Osteocyte (in vitro differentiated cells): ENCODE measurements at regions not wholly inside any gene's neighbourhood (a gene's known extent, or its start where the extent isn't known, plus 50 kb on each side); places are given as distances from the start of the nearest gene placed in this dataset.

Source experiments
- DNase-seq: peaks from one replicate; pipeline ENCODE4 v3.0.0; 2021; ENCODE audit warnings: mixed read lengths; ENCODE audit not compliant: unreplicated experiment; ENCODE audit errors: extremely low spot score
- H3K27ac Mint-ChIP-seq: one replicate; pipeline ENCODE4 v1.8.0; 2021; ENCODE audit warnings: mild to moderate bottlenecking, mixed read lengths; ENCODE audit not compliant: unreplicated experiment
- H3K27me3 Mint-ChIP-seq: one replicate; pipeline ENCODE4 v1.8.0; 2021; ENCODE audit warnings: mixed read lengths; ENCODE audit not compliant: unreplicated experiment
- H3K36me3 Mint-ChIP-seq: one replicate; pipeline ENCODE4 v1.8.0; 2021; ENCODE audit warnings: mixed read lengths; ENCODE audit not compliant: unreplicated experiment
- H3K4me1 Mint-ChIP-seq: one replicate; pipeline ENCODE4 v1.8.0; 2021; ENCODE audit warnings: mixed read lengths; ENCODE audit not compliant: unreplicated experiment
- H3K4me3 Mint-ChIP-seq: one replicate; pipeline ENCODE4 v1.8.0; 2021; ENCODE audit warnings: mild to moderate bottlenecking, moderate library complexity, mixed read lengths; ENCODE audit not compliant: unreplicated experiment
- H3K9me3 Mint-ChIP-seq: one replicate; pipeline ENCODE4 v1.8.0; 2021; ENCODE audit warnings: mixed read lengths; ENCODE audit not compliant: unreplicated experiment
- CTCF ChIP-seq: fragments of 200-600 bp; sonication (generic); IDR thresholded peaks from 2 replicates; pipeline ENCODE4 v1.5.0; 2021; ENCODE audit warnings: antibody characterized with exemption, mild to moderate bottlenecking, moderate library complexity

GRCh38 chrX:112901869-112902725 lies 61.5 kb upstream of the AMOT start:
- H3K4me3 Mint-ChIP-seq = no peak overlapping the region
- no peaks in the 10 kb centered on the region for H3K27me3 Mint-ChIP-seq
- no peak for TF ChIP-seq CTCF
- no peaks in the 10 kb centered on the region for H3K36me3 Mint-ChIP-seq
- DNase-seq = no peak
- H3K4me1 Mint-ChIP-seq = no peaks in the 10 kb centered on the region
- H3K27ac Mint-ChIP-seq = no peak overlapping the region
- H3K9me3 Mint-ChIP-seq = no peaks in the 10 kb centered on the region

- no peak overlapping the region for H3K4me3 Mint-ChIP-seq
- no peaks in the 10 kb centered on the region for H3K9me3 Mint-ChIP-seq
- no peaks in the 10 kb centered on the region for H3K36me3 Mint-ChIP-seq
- DNase-seq = no peak
- no peaks in the 10 kb centered on the region for H3K27me3 Mint-ChIP-seq
- TF ChIP-seq CTCF = no peak
- no peaks in the 10 kb centered on the region for H3K4me1 Mint-ChIP-seq
- H3K27ac Mint-ChIP-seq = no peak overlapping the region
These were observed 55.4 kb upstream of the AMOT start for GRCh38 chrX:112896051-112896450.
